Osteoblast (primary cell): ENCODE measurements at regions not wholly inside any gene's neighbourhood (a gene's known extent, or its start where the extent isn't known, plus 50 kb on each side); places are given as distances from the start of the nearest gene placed in this dataset.
A peak's percentile ranks its signal among the peaks of the same experiment; 100 is the strongest.

Experiments used
- DNase-seq: peaks from one replicate; pipeline ENCODE4 v3.0.0; 2011; ENCODE audit warnings: low spot score, mixed read lengths; ENCODE audit not compliant: insufficient read length; ENCODE audit errors: missing footprints
- H2AFZ ChIP-seq: 2 replicates; pipeline ENCODE4 v1.6.0; 2011; ENCODE audit warnings: mild to moderate bottlenecking, low read length
- H3K27ac ChIP-seq: 2 replicates; pipeline ENCODE4 v1.5.1; 2011; ENCODE audit warnings: mild to moderate bottlenecking, low read depth, low read length, moderate library complexity
- H3K27me3 ChIP-seq: 2 replicates; pipeline ENCODE4 v1.6.0; 2012; ENCODE audit warnings: mild to moderate bottlenecking, control low read depth, inconsistent platforms, low read length, moderate library complexity; ENCODE audit not compliant: insufficient read depth
- H3K36me3 ChIP-seq: 2 replicates; pipeline ENCODE4 v1.5.1; 2011; ENCODE audit warnings: mild to moderate bottlenecking, low read length, control low read depth, moderate library complexity; ENCODE audit not compliant: insufficient read depth
- H3K4me1 ChIP-seq: 2 replicates; pipeline ENCODE4 v1.5.1; 2011; ENCODE audit warnings: mild to moderate bottlenecking, low read length, control low read depth, moderate library complexity; ENCODE audit not compliant: insufficient read depth
- H3K4me2 ChIP-seq: 2 replicates; pipeline ENCODE4 v1.6.0; 2011; ENCODE audit warnings: mild to moderate bottlenecking, low read length; ENCODE audit not compliant: insufficient read depth
- H3K4me3 ChIP-seq: fragments of 200-600 bp; sonication (generic); 3 replicates; pipeline ENCODE4 v1.5.1; 2012; ENCODE audit warnings: mild to moderate bottlenecking, low read length, inconsistent platforms; ENCODE audit not compliant: insufficient read depth
- H3K79me2 ChIP-seq: 2 replicates; pipeline ENCODE4 v1.6.0; 2012; ENCODE audit warnings: mild to moderate bottlenecking, low read length, control low read depth, inconsistent platforms; ENCODE audit not compliant: insufficient read depth
- H3K9me3 ChIP-seq: 2 replicates; pipeline ENCODE4 v1.5.1; 2011; ENCODE audit warnings: low read depth, low read length, control low read depth
- H4K20me1 ChIP-seq: 2 replicates; pipeline ENCODE4 v1.6.0; 2012; ENCODE audit warnings: mild to moderate bottlenecking, low read length, control low read depth; ENCODE audit not compliant: insufficient read depth
- CTCF ChIP-seq: IDR thresholded peaks from 2 replicates; pipeline ENCODE4 v1.5.1; 2011; ENCODE audit warnings: mild to moderate bottlenecking, low read depth, low read length, moderate library complexity; ENCODE audit errors: extremely low read depth

GRCh38 chr11:22920939-22921565 lies 60.8 kb upstream of the CCDC179 start:
- no peaks in the 10 kb centered on the region for H4K20me1 ChIP-seq
- no peak overlapping the region for H3K4me2 ChIP-seq
- no peaks in the 10 kb centered on the region for H3K36me3 ChIP-seq
- no peak overlapping the region for H2AFZ ChIP-seq
- no peaks in the 10 kb centered on the region for H3K27me3 ChIP-seq
- no peaks in the 10 kb centered on the region for H3K79me2 ChIP-seq
- TF ChIP-seq CTCF = peak; percentile 61
- H3K27ac ChIP-seq = no peak overlapping the region
- H3K4me1 ChIP-seq = no peaks in the 10 kb centered on the region
- no peaks in the 10 kb centered on the region for H3K9me3 ChIP-seq
- no peak overlapping the region for H3K4me3 ChIP-seq
- DNase-seq = peak; percentile 8

GRCh38 chr11:22922672-22923071 lies 62.4 kb upstream of the CCDC179 start:
- Histone ChIP-seq H3K27me3 (no peaks in the 10 kb centered on the region), H3K79me2 (no peaks in the 10 kb centered on the region), H2AFZ (no peak overlapping the region), H3K4me1 (no peaks in the 10 kb centered on the region), H4K20me1 (no peaks in the 10 kb centered on the region), H3K27ac (no peak overlapping the region), H3K36me3 (no peaks in the 10 kb centered on the region), H3K9me3 (no peaks in the 10 kb centered on the region), H3K4me2 (no peak overlapping the region), H3K4me3 (no peak overlapping the region)
- TF ChIP-seq CTCF = no peak
- DNase-seq = no peak

GRCh38 chr11:22923561-22923960 lies 63.3 kb upstream of the CCDC179 start:
- H4K20me1 ChIP-seq = no peaks in the 10 kb centered on the region
- DNase-seq = no peak
- TF ChIP-seq CTCF = no peak
- no peak overlapping the region for H3K27ac ChIP-seq
- H3K27me3 ChIP-seq = no peaks in the 10 kb centered on the region
- H2AFZ ChIP-seq = no peak overlapping the region
- H3K4me1 ChIP-seq = no peaks in the 10 kb centered on the region
- H3K4me3 ChIP-seq = no peak overlapping the region
- no peaks in the 10 kb centered on the region for H3K79me2 ChIP-seq
- no peak overlapping the region for H3K4me2 ChIP-seq
- no peaks in the 10 kb centered on the region for H3K9me3 ChIP-seq
- no peaks in the 10 kb centered on the region for H3K36me3 ChIP-seq

- TF ChIP-seq CTCF = no peak
- H3K27ac ChIP-seq = no peak overlapping the region
- no peaks in the 10 kb centered on the region for H3K27me3 ChIP-seq
- no peaks in the 10 kb centered on the region for H3K36me3 ChIP-seq
- no peak for DNase-seq
- no peaks in the 10 kb centered on the region for H4K20me1 ChIP-seq
- no peaks in the 10 kb centered on the region for H3K4me1 ChIP-seq
- no peaks in the 10 kb centered on the region for H3K79me2 ChIP-seq
- H3K4me2 ChIP-seq = no peak overlapping the region
- no peak overlapping the region for H3K4me3 ChIP-seq
- no peaks in the 10 kb centered on the region for H3K9me3 ChIP-seq
- no peak overlapping the region for H2AFZ ChIP-seq
Observed at GRCh38 chr11:22926341-22926740, 66.1 kb upstream of the CCDC179 start.
